ENCODE measurements at regions not wholly inside any gene's neighbourhood (a gene's known extent, or its start where the extent isn't known, plus 50 kb on each side); places are given as distances from the start of the nearest gene placed in this dataset.

- DNase-seq (ENCODE audit: low read depth in 2 of 2, low spot score in 1 of 2) = no peak
These were observed 369.7 kb downstream of the INSC start for GRCh38 chr11:15484398-15484797.

GRCh38 chr11:15485432-15485831 lies 370.7 kb downstream of the INSC start:
- no peak for DNase-seq (ENCODE audit: low read depth in 2 of 2, low spot score in 1 of 2)

DNA sequence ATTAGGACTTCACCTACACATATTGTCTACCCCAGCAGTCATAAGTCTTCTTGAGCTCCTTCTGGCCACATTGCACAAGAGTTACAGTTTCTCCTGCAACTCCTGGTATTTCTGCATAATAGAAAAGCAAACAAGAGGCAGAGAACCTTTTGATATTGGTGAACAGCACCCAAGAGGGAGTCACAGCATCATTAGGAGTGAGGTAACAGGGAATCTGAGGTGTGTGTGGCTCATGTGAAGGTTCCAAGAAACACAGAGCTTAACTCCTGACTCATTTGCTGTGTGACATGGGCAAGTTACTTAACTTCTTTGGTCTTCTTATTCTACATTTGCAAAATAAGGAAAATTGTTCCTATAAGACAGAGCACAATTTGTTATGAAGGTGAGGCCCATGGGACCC lies 374.6 kb downstream of the INSC start:
- no peak for DNase-seq (ENCODE audit: low read depth in 2 of 2, low spot score in 1 of 2)

DNA sequence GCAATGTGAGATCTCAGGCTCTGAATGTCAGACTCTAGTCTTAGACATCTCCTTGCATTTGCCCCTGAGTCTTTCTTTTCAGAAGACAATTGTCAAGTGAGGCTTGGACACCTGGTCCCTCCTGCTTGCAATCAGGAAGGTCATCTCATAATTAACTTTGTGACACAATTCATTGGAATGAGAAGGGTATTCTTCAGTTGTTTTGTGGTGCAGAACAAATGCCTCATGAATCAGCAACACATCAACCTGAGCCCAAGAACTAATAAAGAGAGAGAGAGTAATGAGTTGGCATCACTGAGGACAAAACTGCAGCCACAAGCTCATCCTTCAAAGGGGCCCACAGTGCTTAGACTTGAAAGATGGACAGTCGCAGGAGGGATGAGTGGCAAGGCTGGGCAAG lies 375.8 kb downstream of the INSC start:
- no peak for DNase-seq (ENCODE audit: low read depth in 2 of 2, low spot score in 1 of 2)

GRCh38 chr11:15493066-15493465 lies 378.3 kb downstream of the INSC start:
- DNase-seq (ENCODE audit: low read depth in 2 of 2, low spot score in 1 of 2) = no peak

DNA sequence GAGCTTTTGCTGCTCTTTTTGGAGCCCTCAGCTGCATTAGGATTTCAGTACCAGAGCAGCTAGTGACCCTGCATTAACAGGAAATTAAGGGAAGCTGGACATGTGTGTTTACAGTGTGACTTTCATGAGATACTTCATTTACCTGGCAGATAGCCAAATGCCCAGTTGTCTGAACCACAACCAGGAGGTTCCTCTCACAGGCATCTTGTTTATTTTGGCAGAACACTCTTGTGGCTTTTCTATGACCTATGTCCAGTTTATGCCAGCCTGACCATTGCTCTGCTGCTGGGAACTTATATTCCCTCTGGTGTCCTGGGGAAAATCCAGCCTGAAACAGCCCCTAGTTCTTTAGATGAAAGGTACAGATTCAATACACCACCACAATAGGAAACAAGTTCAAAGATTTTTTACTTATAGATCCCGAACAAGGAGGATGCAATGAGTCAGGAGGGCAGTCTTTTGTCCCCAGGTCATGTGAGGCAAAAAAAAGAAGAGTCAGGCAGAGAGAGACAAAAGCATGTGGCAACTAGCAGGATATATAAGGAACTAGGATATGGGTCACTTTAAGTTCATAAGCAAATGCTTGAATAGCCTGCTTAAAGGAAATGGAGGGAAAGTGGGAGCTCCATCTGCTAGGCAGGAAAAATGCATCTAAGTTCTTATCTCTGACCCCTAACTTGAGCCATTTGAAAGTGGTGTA lies 379.3 kb downstream of the INSC start:
- DNase-seq (ENCODE audit: low read depth in 2 of 2, low spot score in 1 of 2) = no peak

- no peak for DNase-seq (ENCODE audit: low read depth in 2 of 2, low spot score in 1 of 2)
These were observed 380.0 kb downstream of the INSC start for GRCh38 chr11:15494740-15495139.

- DNase-seq (ENCODE audit: low read depth in 2 of 2, low spot score in 1 of 2) = no peak
These were observed 380.7 kb downstream of the INSC start for GRCh38 chr11:15495462-15495861.

DNA sequence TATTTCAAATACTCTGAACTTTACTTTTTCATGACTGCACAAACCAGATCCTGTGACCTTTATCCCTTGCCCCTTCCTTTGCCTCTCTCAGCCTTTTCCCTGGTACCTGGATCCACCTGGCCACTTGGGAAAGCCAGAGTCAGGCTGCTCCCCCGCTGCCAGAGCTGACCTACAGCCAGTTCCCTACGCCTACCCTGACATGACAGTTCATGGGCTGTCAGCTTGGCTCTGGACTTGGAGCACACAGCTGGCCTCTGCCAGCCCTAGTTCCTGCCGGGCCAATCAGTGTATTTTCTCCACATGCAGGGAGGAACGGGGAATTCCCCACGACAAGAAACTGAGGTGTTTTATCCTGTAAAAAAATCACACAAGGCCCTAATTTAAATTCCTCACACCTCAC lies 382.6 kb downstream of the INSC start:
- DNase-seq (ENCODE audit: low read depth in 2 of 2, low spot score in 1 of 2) = no peak

DNA sequence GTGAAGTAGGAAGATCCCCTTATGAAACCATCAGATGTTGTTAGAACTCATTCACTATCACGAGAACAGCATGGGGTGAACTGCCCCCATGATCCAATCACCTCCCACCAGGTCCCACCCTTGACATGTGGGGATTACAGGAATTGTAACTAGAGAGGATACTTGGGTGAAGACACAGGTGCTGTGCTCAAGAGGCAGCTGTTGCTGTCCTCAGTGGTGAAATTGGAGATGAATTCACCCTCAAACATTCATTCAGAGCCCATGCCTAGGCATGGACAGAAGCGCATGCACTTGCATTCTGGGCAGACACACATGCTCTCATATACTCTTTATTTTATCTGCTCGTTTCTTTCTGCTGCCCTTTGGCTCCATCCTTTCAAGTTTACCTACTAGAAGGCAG lies 385.0 kb downstream of the INSC start:
- DNase-seq (ENCODE audit: low read depth in 2 of 2, low spot score in 1 of 2) = no peak

- no peak for DNase-seq (ENCODE audit: low read depth in 2 of 2, low spot score in 1 of 2)
These were observed 385.9 kb downstream of the INSC start for GRCh38 chr11:15500643-15501042.

- no peak for DNase-seq (ENCODE audit: low read depth in 2 of 2, low spot score in 1 of 2)
These were observed 386.8 kb downstream of the INSC start for GRCh38 chr11:15501566-15501965.

- no peak for DNase-seq (ENCODE audit: low read depth in 2 of 2, low spot score in 1 of 2)
These were observed 390.4 kb downstream of the INSC start for GRCh38 chr11:15505155-15505554.

GRCh38 chr11:15507592-15507991 lies 392.9 kb downstream of the INSC start:
- no peak for DNase-seq (ENCODE audit: low read depth in 2 of 2, low spot score in 1 of 2)

DNA sequence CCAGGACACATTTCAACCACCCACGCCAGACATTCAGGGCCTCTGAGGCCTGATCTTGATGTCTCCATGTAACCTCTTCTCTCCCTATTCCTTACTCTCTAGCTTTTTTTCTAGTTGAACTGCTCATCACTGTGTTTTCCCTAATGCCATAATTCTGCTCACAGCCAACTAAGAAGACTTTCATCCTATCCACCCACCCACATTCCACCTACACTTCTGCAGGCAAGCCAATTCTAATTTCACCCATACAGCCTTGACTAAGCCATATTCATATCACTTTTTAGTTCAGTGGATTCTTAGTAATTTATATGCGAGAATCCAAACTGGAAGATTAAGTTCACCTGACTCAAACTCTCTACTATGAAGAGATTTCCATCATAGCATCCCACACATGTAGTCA lies 394.4 kb downstream of the INSC start:
- DNase-seq (ENCODE audit: low read depth in 2 of 2, low spot score in 1 of 2) = no peak

DNA sequence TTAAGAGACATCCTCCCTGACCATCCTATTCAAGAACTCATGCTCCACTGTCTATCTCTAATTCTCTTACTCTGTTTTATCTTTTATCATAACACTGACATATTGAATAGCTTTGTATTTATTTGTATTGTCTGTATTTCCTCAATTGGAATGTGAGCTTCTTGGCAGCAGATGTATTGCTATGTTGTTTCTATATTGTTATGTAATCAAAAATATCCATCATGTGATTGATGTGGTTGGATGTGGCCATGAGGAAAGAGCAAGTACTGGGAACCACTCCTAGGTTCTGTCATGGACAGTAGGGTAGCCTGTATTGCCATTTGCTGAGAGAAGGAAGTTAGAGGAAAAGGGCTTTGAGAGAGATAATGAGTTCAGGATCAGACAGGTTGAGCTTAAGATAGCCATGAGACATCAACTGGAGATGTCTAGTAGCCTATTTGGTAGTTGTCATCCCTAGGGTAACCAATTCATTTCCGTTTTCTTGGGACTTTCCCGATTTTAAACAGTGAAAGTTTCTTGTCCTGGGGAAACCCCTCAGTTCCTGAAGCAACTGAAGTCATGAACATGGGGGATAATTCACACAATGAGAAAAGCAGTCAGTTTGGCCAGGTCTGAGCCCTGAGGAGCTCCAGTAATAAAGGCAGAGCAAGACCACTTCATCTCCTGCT lies 404.5 kb downstream of the INSC start:
- no peak for DNase-seq (ENCODE audit: low read depth in 2 of 2, low spot score in 1 of 2)

DNA sequence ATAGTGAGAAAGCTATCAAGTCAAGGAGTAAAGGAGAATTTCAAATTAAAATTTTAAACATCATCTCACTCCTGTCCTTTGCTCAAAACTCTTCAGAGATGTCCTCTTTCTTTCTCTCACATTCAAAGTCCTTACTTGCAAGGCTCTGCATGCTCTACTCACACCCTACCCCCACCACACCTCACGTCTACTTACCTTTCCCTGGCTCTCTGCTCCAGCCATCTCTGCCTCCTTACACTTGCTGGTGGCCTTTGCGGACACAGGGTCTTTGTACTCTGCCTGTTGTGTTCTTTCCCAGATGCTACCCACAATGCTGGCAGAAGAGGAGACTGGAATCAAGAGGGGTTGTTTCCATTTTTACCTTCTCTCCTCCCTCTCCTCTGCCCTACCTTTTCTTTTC lies 405.2 kb downstream of the INSC start:
- no peak for DNase-seq (ENCODE audit: low read depth in 2 of 2, low spot score in 1 of 2)

DNA sequence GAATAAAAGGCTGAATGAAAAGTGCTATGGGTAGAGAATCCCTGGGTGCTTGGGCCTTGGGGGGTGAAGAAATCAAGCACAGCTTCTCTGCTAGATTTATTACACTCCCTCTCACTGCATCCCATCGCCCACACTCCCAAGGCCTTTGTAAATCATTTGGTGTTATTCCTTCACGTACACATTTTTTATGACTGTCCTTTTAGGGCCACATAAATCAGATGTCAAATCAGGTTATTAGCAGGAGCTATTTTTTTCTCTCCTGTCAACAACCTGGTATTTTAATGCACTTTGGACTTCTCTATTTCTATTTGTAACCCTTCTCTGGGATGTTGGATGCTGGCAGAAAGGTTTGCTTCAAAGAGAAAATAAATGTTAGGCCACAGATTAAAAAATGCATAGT lies 408.8 kb downstream of the INSC start:
- no peak for DNase-seq (ENCODE audit: low read depth in 2 of 2, low spot score in 1 of 2)

GRCh38 chr11:15525582-15525981 lies 410.9 kb downstream of the INSC start:
- no peak for DNase-seq (ENCODE audit: low read depth in 2 of 2, low spot score in 1 of 2)

DNA sequence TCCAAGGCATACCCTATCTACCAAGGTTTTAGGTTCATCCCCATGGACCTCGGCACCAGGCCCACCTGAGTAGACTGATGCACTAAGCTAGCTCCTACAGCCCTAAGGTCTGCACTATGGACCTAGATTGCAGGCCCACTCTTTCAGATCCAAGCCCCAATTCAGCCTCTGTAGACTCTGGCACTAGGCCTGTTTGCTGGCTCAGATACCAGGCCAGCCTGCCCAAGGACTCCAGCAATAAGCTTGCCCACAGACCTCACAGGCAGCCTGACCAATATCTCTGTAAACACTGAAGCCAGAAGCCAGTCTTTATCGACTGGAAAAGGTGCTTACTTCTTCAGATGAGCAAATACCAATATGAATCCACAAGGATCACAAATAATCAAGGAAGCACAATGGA lies 411.3 kb downstream of the INSC start:
- no peak for DNase-seq (ENCODE audit: low read depth in 2 of 2, low spot score in 1 of 2)

GRCh38 chr11:15526859-15527450 lies 412.2 kb downstream of the INSC start:
- no peak for DNase-seq (ENCODE audit: low read depth in 2 of 2, low spot score in 1 of 2)

DNA sequence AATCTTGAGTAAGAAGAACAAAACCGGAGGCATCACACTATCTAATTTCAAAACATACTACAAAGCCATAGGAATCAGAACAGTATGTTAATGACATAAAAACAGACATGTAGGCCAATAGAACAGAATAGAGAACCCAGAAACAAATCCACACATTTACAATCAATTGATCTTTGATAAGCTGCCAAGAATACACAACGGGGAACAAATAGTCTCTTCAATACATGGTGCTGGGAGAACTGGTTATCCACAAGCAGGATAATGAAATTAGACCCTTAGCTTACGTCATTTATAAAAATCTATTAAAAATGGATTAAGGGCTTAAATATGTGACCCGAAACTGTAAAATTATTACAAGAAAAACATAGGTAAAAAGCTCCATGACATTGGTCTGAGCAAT lies 417.7 kb downstream of the INSC start:
- DNase-seq (ENCODE audit: low read depth in 2 of 2, low spot score in 1 of 2) = no peak

GRCh38 chr11:15534266-15534665 lies 419.5 kb downstream of the INSC start:
- no peak for DNase-seq (ENCODE audit: low read depth in 2 of 2, low spot score in 1 of 2)

Data from stimulated activated CD8-positive, alpha-beta memory T cell treated with anti-CD3 and anti-CD28 coated beads, Interleukin-4, amount 100 ng/mL, for 4 hours (primary cell).